Nephron progenitor cell (in vitro differentiated cells): ENCODE measurements at regions not wholly inside any gene's neighbourhood (a gene's known extent, or its start where the extent isn't known, plus 50 kb on each side); places are given as distances from the start of the nearest gene placed in this dataset.

ENCODE experiments used
- DNase-seq: peaks from one replicate; pipeline ENCODE4 v3.0.0; 2021
- H3K27ac Mint-ChIP-seq: 2 replicates; pipeline ENCODE4 v1.8.0; 2021; ENCODE audit warnings: mild to moderate bottlenecking, moderate library complexity, mixed read lengths
- H3K27me3 Mint-ChIP-seq: 2 replicates; pipeline ENCODE4 v1.8.0; 2021; ENCODE audit warnings: mild to moderate bottlenecking, low read depth, mixed read lengths; ENCODE audit not compliant: poor library complexity
- H3K36me3 Mint-ChIP-seq: 2 replicates; pipeline ENCODE4 v1.8.0; 2021; ENCODE audit warnings: low read depth, mixed read lengths
- H3K4me1 Mint-ChIP-seq: 2 replicates; pipeline ENCODE4 v1.8.0; 2021; ENCODE audit warnings: mixed read lengths
- H3K4me3 Mint-ChIP-seq: 2 replicates; pipeline ENCODE4 v1.8.0; 2021; ENCODE audit warnings: mild to moderate bottlenecking, moderate library complexity, mixed read lengths
- H3K9me3 Mint-ChIP-seq: 2 replicates; pipeline ENCODE4 v1.8.0; 2021; ENCODE audit warnings: mild to moderate bottlenecking, moderate library complexity, mixed read lengths
- CTCF ChIP-seq: fragments of 200-600 bp; sonication (generic); IDR thresholded peaks from 2 replicates; pipeline ENCODE4 v1.5.0; 2021; ENCODE audit warnings: antibody characterized with exemption

- H3K27me3 Mint-ChIP-seq = peaks cover 11% of the 10 kb centered on the region
- no peaks in the 10 kb centered on the region for H3K9me3 Mint-ChIP-seq
- H3K27ac Mint-ChIP-seq = peak overlapping the region; percentile 89
- no peak for DNase-seq
- no peaks in the 10 kb centered on the region for H3K36me3 Mint-ChIP-seq
- no peak overlapping the region for H3K4me3 Mint-ChIP-seq
- no peak for TF ChIP-seq CTCF
- peaks cover 21% of the 10 kb centered on the region for H3K4me1 Mint-ChIP-seq
Measured at GRCh38 chr7:25520516-25520915, 292.2 kb upstream of the NPVF start.

- Mint-ChIP-seq H3K4me1 (peaks cover 21% of the 10 kb centered on the region), H3K4me3 (no peak overlapping the region), H3K9me3 (no peaks in the 10 kb centered on the region), H3K27ac (no peak overlapping the region), H3K27me3 (peaks cover 11% of the 10 kb centered on the region), H3K36me3 (no peaks in the 10 kb centered on the region)
- no peak for DNase-seq
- no peak for TF ChIP-seq CTCF
Measured at GRCh38 chr7:25521236-25521635, 292.9 kb upstream of the NPVF start.

GRCh38 chr7:25522727-25523126 is 294.4 kb upstream of the NPVF start:
- Mint-ChIP-seq H3K4me3 (no peak overlapping the region), H3K9me3 (no peaks in the 10 kb centered on the region), H3K27ac (no peak overlapping the region), H3K4me1 (peaks cover 21% of the 10 kb centered on the region), H3K27me3 (peaks cover 5% of the 10 kb centered on the region), H3K36me3 (no peaks in the 10 kb centered on the region)
- TF ChIP-seq CTCF = no peak
- no peak for DNase-seq

- TF ChIP-seq CTCF = no peak
- Mint-ChIP-seq H3K4me3 (no peak overlapping the region), H3K9me3 (no peaks in the 10 kb centered on the region), H3K4me1 (peaks cover 6% of the 10 kb centered on the region), H3K27ac (no peak overlapping the region), H3K27me3 (peaks cover 5% of the 10 kb centered on the region), H3K36me3 (no peaks in the 10 kb centered on the region)
- no peak for DNase-seq
Measured at GRCh38 chr7:25527665-25528170, 299.4 kb upstream of the NPVF start.

- Mint-ChIP-seq H3K9me3 (no peaks in the 10 kb centered on the region), H3K27me3 (no peaks in the 10 kb centered on the region), H3K36me3 (no peaks in the 10 kb centered on the region), H3K27ac (no peak overlapping the region), H3K4me3 (no peak overlapping the region), H3K4me1 (peaks cover 6% of the 10 kb centered on the region)
- no peak for TF ChIP-seq CTCF
- no peak for DNase-seq
Measured at GRCh38 chr7:25529320-25529719, 301.0 kb upstream of the NPVF start.

GRCh38 chr7:25536851-25537250 is 308.6 kb upstream of the NPVF start:
- Mint-ChIP-seq H3K27me3 (no peaks in the 10 kb centered on the region), H3K27ac (no peak overlapping the region), H3K4me3 (no peak overlapping the region), H3K36me3 (no peaks in the 10 kb centered on the region), H3K4me1 (peaks cover 1% of the 10 kb centered on the region), H3K9me3 (no peaks in the 10 kb centered on the region)
- DNase-seq = no peak
- TF ChIP-seq CTCF = no peak
